IMR-90 (cell line): ENCODE measurements at regions not wholly inside any gene's neighbourhood (a gene's known extent, or its start where the extent isn't known, plus 50 kb on each side); places are given as distances from the start of the nearest gene placed in this dataset.

Source experiments
- ATAC-seq: fragments of 200-7000 bp; cut with Tn5 transposase; 2 replicates; pipeline ENCODE4 v1.9.1; 2020; ENCODE audit warnings: low read depth, mild to moderate bottlenecking, moderate library complexity
- BruUV-seq: library from RNA; stranded (reverse); fragments of 400-500 nt; replicated peaks from 2 replicates; lab custom pipeline; 2021; lab: Mats Ljungman, UMichigan
- CTCF ChIA-PET: fragments of 300-600 bp; formaldehyde crosslinking; extraction: SDS; loops from one replicate; lab custom pipeline; 2021; ENCODE audit warnings: antibody characterized with exemption; lab: Yijun Ruan, JAX
- POLR2A ChIA-PET: fragments of 300-600 bp; sonication (Branson Sonifier 250); formaldehyde crosslinking; loops from one replicate; lab custom pipeline; 2022; ENCODE audit warnings: antibody characterized with exemption; ENCODE audit not compliant: unreplicated experiment; lab: Charles Lee
- DNase-seq: peaks from one replicate; pipeline ENCODE4 v3.0.0; 2013
- H2AFZ ChIP-seq: replicated peaks from 2 replicates; pipeline ENCODE3; 2013; ENCODE audit warnings: low read length, mild to moderate bottlenecking; ENCODE audit not compliant: poor library complexity
- H2AK5ac ChIP-seq: 2 replicates; pipeline ENCODE4 v1.6.1; 2013; ENCODE audit warnings: low read depth, low read length, inconsistent platforms
- H2AK9ac ChIP-seq: replicated peaks from 2 replicates; pipeline ENCODE3; 2013; ENCODE audit warnings: mild to moderate bottlenecking, low read depth, low read length, moderate library complexity; ENCODE audit not compliant: poor library complexity
- H2BK120ac ChIP-seq: 2 replicates; pipeline ENCODE4 v1.6.1; 2013; ENCODE audit warnings: low read depth, low read length, inconsistent platforms
- H2BK15ac ChIP-seq: 3 replicates; pipeline ENCODE4 v1.6.1; 2013; ENCODE audit warnings: low read depth, low read length, inconsistent platforms
- H2BK20ac ChIP-seq: 2 replicates; pipeline ENCODE4 v1.6.1; 2013; ENCODE audit warnings: low read depth, mild to moderate bottlenecking, inconsistent platforms, low read length, moderate library complexity
- H2BK5ac ChIP-seq: 2 replicates; pipeline ENCODE4 v1.6.1; 2013; ENCODE audit warnings: mild to moderate bottlenecking, low read depth, low read length, inconsistent platforms; ENCODE audit not compliant: poor library complexity, severe bottlenecking
- H3K14ac ChIP-seq: replicated peaks from 2 replicates; pipeline ENCODE4 v1.6.1; 2013; ENCODE audit warnings: low read depth, low read length, inconsistent platforms
- H3K18ac ChIP-seq: 2 replicates; pipeline ENCODE4 v1.6.1; 2013; ENCODE audit warnings: low read depth, low read length, control low read depth
- H3K23ac ChIP-seq: 2 replicates; pipeline ENCODE4 v1.6.1; 2013; ENCODE audit warnings: low read depth, low read length, inconsistent platforms
- H3K27ac ChIP-seq: 2 replicates; pipeline ENCODE4 v1.5.1; 2013; ENCODE audit warnings: mild to moderate bottlenecking, control low read depth, low read length; ENCODE audit not compliant: insufficient read depth
- H3K27me3 ChIP-seq: 2 replicates; pipeline ENCODE4 v1.6.1; 2013; ENCODE audit warnings: low read length; ENCODE audit not compliant: control insufficient read depth, insufficient read depth
- H3K36me3 ChIP-seq: 2 replicates; pipeline ENCODE4 v1.6.1; 2013; ENCODE audit warnings: low read length, mixed read lengths; ENCODE audit not compliant: control insufficient read depth, insufficient read depth
- H3K4ac ChIP-seq: 2 replicates; pipeline ENCODE4 v1.6.1; 2013; ENCODE audit warnings: low read depth, low read length, inconsistent platforms
- H3K4me1 ChIP-seq: 2 replicates; pipeline ENCODE4 v1.6.1; 2013; ENCODE audit warnings: low read length, mixed read lengths; ENCODE audit not compliant: control insufficient read depth, insufficient read depth
- H3K4me2 ChIP-seq: 2 replicates; pipeline ENCODE4 v1.6.1; 2013; ENCODE audit warnings: low read depth, mild to moderate bottlenecking, control low read depth, low read length, moderate library complexity
- H3K4me3 ChIP-seq: 2 replicates; pipeline ENCODE4 v1.5.1; 2013; ENCODE audit warnings: low read depth, mild to moderate bottlenecking, control low read depth, low read length, moderate library complexity; ENCODE audit not compliant: insufficient read depth
- H3K56ac ChIP-seq: 2 replicates; pipeline ENCODE4 v1.6.1; 2013; ENCODE audit warnings: low read length, inconsistent platforms; ENCODE audit not compliant: insufficient read depth; ENCODE audit errors: extremely low read depth
- H3K79me1 ChIP-seq, 2 experiments: 2 replicates each; pipeline ENCODE4 v1.6.1; 2013; ENCODE audit warnings: low read length in 2 of 2, inconsistent platforms in 1 of 2, low read depth in 1 of 2
- H3K9ac ChIP-seq: 2 replicates; pipeline ENCODE4 v1.6.1; 2013; ENCODE audit warnings: low read depth, low read length, control low read depth
- H3K9me1 ChIP-seq: 2 replicates; pipeline ENCODE4 v1.6.1; 2013; ENCODE audit warnings: low read length, inconsistent platforms; ENCODE audit not compliant: insufficient read depth
- H3K9me3 ChIP-seq: 2 replicates; pipeline ENCODE4 v1.6.1; 2013; ENCODE audit warnings: low read length; ENCODE audit not compliant: control insufficient read depth, insufficient read depth
- H4K20me1 ChIP-seq: 2 replicates; pipeline ENCODE4 v1.6.1; 2013; ENCODE audit warnings: low read length, inconsistent platforms; ENCODE audit not compliant: insufficient read depth
- H4K5ac ChIP-seq: 2 replicates; pipeline ENCODE4 v1.6.1; 2013; ENCODE audit warnings: mild to moderate bottlenecking, low read depth, low read length, control low read depth
- H4K8ac ChIP-seq, 2 experiments: 2 replicates each; pipeline ENCODE4 v1.6.1; 2013; ENCODE audit warnings: low read depth in 2 of 2, low read length in 2 of 2, control low read depth in 1 of 2, inconsistent platforms in 1 of 2
- H4K91ac ChIP-seq: 2 replicates; pipeline ENCODE4 v1.6.1; 2013; ENCODE audit warnings: low read depth, low read length, inconsistent platforms; ENCODE audit not compliant: insufficient read depth
- BHLHE40 ChIP-seq: fragments of 150-350 bp; IDR thresholded peaks from 2 replicates; pipeline ENCODE4 v1.6.1; 2016; ENCODE audit warnings: mild to moderate bottlenecking, low read depth, low read length
- CEBPB ChIP-seq: IDR thresholded peaks from 2 replicates; pipeline ENCODE4 v1.6.1; 2012; ENCODE audit warnings: low read depth, low read length, improper control_type of control experiment
- CHD1 ChIP-seq: IDR thresholded peaks from 2 replicates; pipeline ENCODE4 v1.6.1; 2012; ENCODE audit warnings: low read depth, low read length, improper control_type of control experiment
- ELK1 ChIP-seq: fragments of 150-350 bp; IDR thresholded peaks from 2 replicates; pipeline ENCODE4 v1.6.1; 2016; ENCODE audit warnings: low read depth, mild to moderate bottlenecking, low read length, moderate library complexity, borderline replicate concordance
- FOS ChIP-seq: fragments of 150-350 bp; IDR thresholded peaks from 2 replicates; pipeline ENCODE4 v1.6.1; 2016; ENCODE audit warnings: low read depth, low read length
- MAFK ChIP-seq: IDR thresholded peaks from 2 replicates; pipeline ENCODE4 v1.6.1; 2012; ENCODE audit warnings: low read depth, low read length, improper control_type of control experiment
- MAZ ChIP-seq: IDR thresholded peaks from 2 replicates; pipeline ENCODE4 v1.6.1; 2012; ENCODE audit warnings: low read depth, mild to moderate bottlenecking, low read length, improper control_type of control experiment, moderate library complexity, borderline replicate concordance
- MXI1 ChIP-seq: IDR thresholded peaks from 2 replicates; pipeline ENCODE4 v1.6.1; 2012; ENCODE audit warnings: low read depth, mild to moderate bottlenecking, low read length, moderate library complexity, borderline replicate concordance
- NFE2L2 ChIP-seq: fragments of 150-350 bp; IDR thresholded peaks from 2 replicates; pipeline ENCODE4 v1.6.1; 2016; ENCODE audit warnings: low read depth, mild to moderate bottlenecking, low read length
- POLR2A ChIP-seq: IDR thresholded peaks from 2 replicates; pipeline ENCODE4 v1.6.1; 2012; ENCODE audit warnings: mild to moderate bottlenecking, low read depth, low read length
- RAD21 ChIP-seq: IDR thresholded peaks from 2 replicates; pipeline ENCODE4 v1.6.1; 2012; ENCODE audit warnings: low read length, improper control_type of control experiment
- RCOR1 ChIP-seq: IDR thresholded peaks from 2 replicates; pipeline ENCODE4 v1.6.1; 2012; ENCODE audit warnings: mild to moderate bottlenecking, low read length, improper control_type of control experiment; ENCODE audit not compliant: insufficient replicate concordance
- RFX5 ChIP-seq: IDR thresholded peaks from 2 replicates; pipeline ENCODE4 v1.8.0; 2012; ENCODE audit warnings: low read depth, mild to moderate bottlenecking, low read length, moderate library complexity
- SMC3 ChIP-seq: fragments of 150-350 bp; IDR thresholded peaks from 2 replicates; pipeline ENCODE4 v1.6.1; 2016; ENCODE audit warnings: low read depth, mild to moderate bottlenecking, antibody characterized with exemption, low read length, moderate library complexity
- WGBS, 2 experiments: methylation state at CpG; one replicate each; pipeline versions ENCODE4 v1.1.5 to v1.1.7; 2013; ENCODE audit warnings: missing lambda C conversion rate in 2 of 2; ENCODE audit not compliant: insufficient read length in 1 of 2; ENCODE audit errors: extremely low coverage in 2 of 2; 5-methylcytosine and 5-hydroxymethylcytosine counted together
- dilution Hi-C: fragments of 300-500 bp; cut with HindIII; formaldehyde crosslinking; loops from one replicate; pipeline ENCODE4 v1.14.3; 2018; ENCODE audit warnings: low sequenced_read_pairs; ENCODE audit not compliant: unreplicated experiment
- in situ Hi-C: fragments of 300-500 bp; cut with MboI; formaldehyde crosslinking; loops from 3 replicates; pipeline ENCODE4 v1.14.3; 2019; ENCODE audit warnings: low sequenced_read_pairs, inconsistent platforms, mixed read lengths
- intact Hi-C: fragments of 100-400 bp; cut with micrococcal nuclease; formaldehyde crosslinking; loops from 2 replicates; pipeline ENCODE4 v1.10.0; 2022
- TF ChIP-seq, protein P1 (sequence below): fragments of 150-350 bp; IDR thresholded peaks from 2 replicates; pipeline ENCODE4 v1.6.1; 2017; ENCODE audit warnings: mild to moderate bottlenecking, antibody characterized with exemption, low read length, low read depth
- TF ChIP-seq, protein P2 (sequence below): conservative IDR thresholded peaks from 2 replicates; pipeline ENCODE4 v1.5.1; 2012; ENCODE audit warnings: mild to moderate bottlenecking, low read depth, low read length, improper control_type of control experiment

DNA sequence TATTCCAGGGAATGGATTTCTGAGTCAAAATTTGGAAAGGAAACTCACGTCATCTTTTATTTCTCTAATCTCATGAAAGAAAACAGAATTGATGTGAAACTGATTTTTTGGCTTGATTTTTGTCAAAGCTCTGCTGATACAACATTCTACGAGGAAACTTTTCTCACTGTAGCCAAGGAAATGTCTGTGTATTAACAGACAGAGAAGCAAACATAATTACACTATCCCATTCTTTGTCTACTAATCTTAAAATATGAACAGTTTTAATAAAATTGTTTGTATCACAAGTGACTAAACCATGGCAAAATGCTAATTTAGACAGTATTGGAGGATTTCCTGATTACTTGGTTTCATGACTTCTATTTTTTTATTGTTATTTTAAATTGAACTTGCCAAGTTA is 1437.0 kb downstream of the OTOL1 start:
- no peak overlapping the region for H2AK5ac ChIP-seq
- H2BK5ac ChIP-seq: no peak overlapping the region
- WGBS, 2 experiments: no CpG with 5 or more reads among the region's 2 CpGs
- no peaks in the 10 kb centered on the region for H3K9me1 ChIP-seq
- dilution Hi-C loops (no loop called here), intact Hi-C loops (no loop called here), in situ Hi-C loops (no loop called here)
- no peak overlapping the region for H3K18ac ChIP-seq
- H3K79me1 ChIP-seq: no peaks in the 10 kb centered on the region
- H3K4me3 ChIP-seq: no peak overlapping the region
- no peaks in the 10 kb centered on the region for H4K20me1 ChIP-seq
- H2BK20ac ChIP-seq: no peak overlapping the region
- H3K4ac ChIP-seq: no peak overlapping the region
- no peak overlapping the region for H3K14ac ChIP-seq
- no peak overlapping the region for H3K9ac ChIP-seq
- H3K23ac ChIP-seq: no peak overlapping the region
- no peak overlapping the region for H2AFZ ChIP-seq
- TF ChIP-seq RAD21: no peak
- no peak for TF ChIP-seq MAFK
- TF ChIP-seq, protein P1, sequence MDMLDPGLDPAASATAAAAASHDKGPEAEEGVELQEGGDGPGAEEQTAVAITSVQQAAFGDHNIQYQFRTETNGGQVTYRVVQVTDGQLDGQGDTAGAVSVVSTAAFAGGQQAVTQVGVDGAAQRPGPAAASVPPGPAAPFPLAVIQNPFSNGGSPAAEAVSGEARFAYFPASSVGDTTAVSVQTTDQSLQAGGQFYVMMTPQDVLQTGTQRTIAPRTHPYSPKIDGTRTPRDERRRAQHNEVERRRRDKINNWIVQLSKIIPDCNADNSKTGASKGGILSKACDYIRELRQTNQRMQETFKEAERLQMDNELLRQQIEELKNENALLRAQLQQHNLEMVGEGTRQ: no peak
- TF ChIP-seq NFE2L2: no peak
- no peak for TF ChIP-seq RFX5
- no peak for TF ChIP-seq FOS
- TF ChIP-seq MXI1: no peak
- TF ChIP-seq ELK1: no peak
- TF ChIP-seq MAZ: no peak
- TF ChIP-seq SMC3: no peak
- no peak for TF ChIP-seq CHD1
- no peak for TF ChIP-seq CEBPB
- TF ChIP-seq, protein P2, sequence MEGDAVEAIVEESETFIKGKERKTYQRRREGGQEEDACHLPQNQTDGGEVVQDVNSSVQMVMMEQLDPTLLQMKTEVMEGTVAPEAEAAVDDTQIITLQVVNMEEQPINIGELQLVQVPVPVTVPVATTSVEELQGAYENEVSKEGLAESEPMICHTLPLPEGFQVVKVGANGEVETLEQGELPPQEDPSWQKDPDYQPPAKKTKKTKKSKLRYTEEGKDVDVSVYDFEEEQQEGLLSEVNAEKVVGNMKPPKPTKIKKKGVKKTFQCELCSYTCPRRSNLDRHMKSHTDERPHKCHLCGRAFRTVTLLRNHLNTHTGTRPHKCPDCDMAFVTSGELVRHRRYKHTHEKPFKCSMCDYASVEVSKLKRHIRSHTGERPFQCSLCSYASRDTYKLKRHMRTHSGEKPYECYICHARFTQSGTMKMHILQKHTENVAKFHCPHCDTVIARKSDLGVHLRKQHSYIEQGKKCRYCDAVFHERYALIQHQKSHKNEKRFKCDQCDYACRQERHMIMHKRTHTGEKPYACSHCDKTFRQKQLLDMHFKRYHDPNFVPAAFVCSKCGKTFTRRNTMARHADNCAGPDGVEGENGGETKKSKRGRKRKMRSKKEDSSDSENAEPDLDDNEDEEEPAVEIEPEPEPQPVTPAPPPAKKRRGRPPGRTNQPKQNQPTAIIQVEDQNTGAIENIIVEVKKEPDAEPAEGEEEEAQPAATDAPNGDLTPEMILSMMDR: no peak
- TF ChIP-seq BHLHE40: no peak
- TF ChIP-seq RCOR1: no peak
- no peak for TF ChIP-seq POLR2A
- no peaks in the 10 kb centered on the region for H3K9me3 ChIP-seq
- no peaks in the 10 kb centered on the region for H3K36me3 ChIP-seq
- H2BK15ac ChIP-seq: no peak overlapping the region
- no peak overlapping the region for H4K5ac ChIP-seq
- no peak overlapping the region for H3K56ac ChIP-seq
- no peak for DNase-seq
- BruUV-seq: no TSS peak
- H4K91ac ChIP-seq: no peak overlapping the region
- ATAC-seq: no peak
- POLR2A ChIA-PET: no interaction called here
- no peaks in the 10 kb centered on the region for H3K27me3 ChIP-seq
- no peak overlapping the region for H4K8ac ChIP-seq
- no peak overlapping the region for H3K4me2 ChIP-seq
- no peaks in the 10 kb centered on the region for H3K4me1 ChIP-seq
- H2BK120ac ChIP-seq: no peak overlapping the region
- H2AK9ac ChIP-seq: no peak overlapping the region
- CTCF ChIA-PET: no interaction called here
- H3K27ac ChIP-seq: no peak overlapping the region
